ENCODE measurements at regions not wholly inside any gene's neighbourhood (a gene's known extent, or its start where the extent isn't known, plus 50 kb on each side); places are given as distances from the start of the nearest gene placed in this dataset.

- no peaks in the 10 kb centered on the region for H3K36me3 ChIP-seq (ENCODE audit: low read length)
- no peak overlapping the region for H2AFZ ChIP-seq (ENCODE audit: low read depth, low read length, severe bottlenecking)
- no peak overlapping the region for H3K9ac ChIP-seq (ENCODE audit: low read length)
- H4K20me1 ChIP-seq (ENCODE audit: low read depth, low read length), result no peaks in the 10 kb centered on the region
- H3K79me2 ChIP-seq (ENCODE audit: insufficient read depth, low read length), result no peaks in the 10 kb centered on the region
- no peaks in the 10 kb centered on the region for H3K27me3 ChIP-seq (ENCODE audit: low read length)
- TF ChIP-seq EZH2phosphoT487 (conservative IDR thresholded peaks at IDR 0.05; ENCODE audit: low read length) (no peak), CTCF (IDR thresholded peaks at IDR 0.05; ENCODE audit: insufficient read depth, low read length, poor library complexity, severe bottlenecking) (peak; percentile 66)
- H3K9me2 ChIP-seq (replicated peaks; ENCODE audit: insufficient read depth, low read length), result no peaks in the 10 kb centered on the region
- no peak overlapping the region for H3K4me2 ChIP-seq (ENCODE audit: low read depth, low read length, poor library complexity, severe bottlenecking)
- H3K4me3 ChIP-seq (ENCODE audit: insufficient read depth, low read length, poor library complexity, severe bottlenecking), result no peak overlapping the region
- no peaks in the 10 kb centered on the region for H3F3A ChIP-seq (ENCODE audit: insufficient read depth)
- no peak overlapping the region for H3K27ac ChIP-seq (ENCODE audit: low read depth, low read length)
- no peaks in the 10 kb centered on the region for H3K9me3 ChIP-seq (ENCODE audit: insufficient read depth, low read length)
Observed at GRCh38 chr12:76621582-76622024, 62.0 kb upstream of the OSBPL8 start.

GRCh38 chr12:76622351-76622750, 62.8 kb upstream of the OSBPL8 start:
- Histone ChIP-seq H3K9me2 (replicated peaks; ENCODE audit: insufficient read depth, low read length) (no peaks in the 10 kb centered on the region), H3K4me3 (ENCODE audit: insufficient read depth, low read length, poor library complexity, severe bottlenecking) (no peak overlapping the region), H3F3A (ENCODE audit: insufficient read depth) (no peaks in the 10 kb centered on the region), H3K9me3 (ENCODE audit: insufficient read depth, low read length) (no peaks in the 10 kb centered on the region), H3K79me2 (ENCODE audit: insufficient read depth, low read length) (no peaks in the 10 kb centered on the region), H3K9ac (ENCODE audit: low read length) (no peak overlapping the region), H4K20me1 (ENCODE audit: low read depth, low read length) (no peaks in the 10 kb centered on the region), H3K27me3 (ENCODE audit: low read length) (no peaks in the 10 kb centered on the region), H3K36me3 (ENCODE audit: low read length) (no peaks in the 10 kb centered on the region), H2AFZ (ENCODE audit: low read depth, low read length, severe bottlenecking) (no peak overlapping the region), H3K27ac (ENCODE audit: low read depth, low read length) (no peak overlapping the region), H3K4me2 (ENCODE audit: low read depth, low read length, poor library complexity, severe bottlenecking) (no peak overlapping the region)
- TF ChIP-seq EZH2phosphoT487 (conservative IDR thresholded peaks at IDR 0.05; ENCODE audit: low read length) (no peak), CTCF (IDR thresholded peaks at IDR 0.05; ENCODE audit: insufficient read depth, low read length, poor library complexity, severe bottlenecking) (no peak)

GRCh38 chr12:76622915-76623314, 63.3 kb upstream of the OSBPL8 start:
- no peaks in the 10 kb centered on the region for H3K9me2 ChIP-seq (replicated peaks; ENCODE audit: insufficient read depth, low read length)
- no peak overlapping the region for H2AFZ ChIP-seq (ENCODE audit: low read depth, low read length, severe bottlenecking)
- no peak overlapping the region for H3K9ac ChIP-seq (ENCODE audit: low read length)
- no peaks in the 10 kb centered on the region for H3K79me2 ChIP-seq (ENCODE audit: insufficient read depth, low read length)
- H3K36me3 ChIP-seq (ENCODE audit: low read length), result no peaks in the 10 kb centered on the region
- no peak overlapping the region for H3K4me3 ChIP-seq (ENCODE audit: insufficient read depth, low read length, poor library complexity, severe bottlenecking)
- no peaks in the 10 kb centered on the region for H3K27me3 ChIP-seq (ENCODE audit: low read length)
- H3K27ac ChIP-seq (ENCODE audit: low read depth, low read length), result no peak overlapping the region
- TF ChIP-seq EZH2phosphoT487 (conservative IDR thresholded peaks at IDR 0.05; ENCODE audit: low read length) (no peak), CTCF (IDR thresholded peaks at IDR 0.05; ENCODE audit: insufficient read depth, low read length, poor library complexity, severe bottlenecking) (no peak)
- H3F3A ChIP-seq (ENCODE audit: insufficient read depth), result no peaks in the 10 kb centered on the region
- no peak overlapping the region for H3K4me2 ChIP-seq (ENCODE audit: low read depth, low read length, poor library complexity, severe bottlenecking)
- H4K20me1 ChIP-seq (ENCODE audit: low read depth, low read length), result no peaks in the 10 kb centered on the region
- no peaks in the 10 kb centered on the region for H3K9me3 ChIP-seq (ENCODE audit: insufficient read depth, low read length)
